ENCODE measurements at regions not wholly inside any gene's neighbourhood (a gene's known extent, or its start where the extent isn't known, plus 50 kb on each side); places are given as distances from the start of the nearest gene placed in this dataset.

GRCh38 chr10:33809732-33810131 is 475.3 kb upstream of the NRP1 start:
- Histone ChIP-seq H3K4me3 (no peak overlapping the region), H3K36me3 (no peaks in the 10 kb centered on the region), H3K27me3 (no peaks in the 10 kb centered on the region), H3K4me1 (no peaks in the 10 kb centered on the region), H3K27ac (no peak overlapping the region), H3K9me3 (no peaks in the 10 kb centered on the region)
- no peak for DNase-seq
- TF ChIP-seq POLR2A (IDR thresholded peaks at IDR 0.05) (no peak), EP300 (IDR thresholded peaks at IDR 0.05; ENCODE audit: low read depth) (no peak)
- WGBS, 2 donors (ENCODE audit: low coverage in 1 of 2): 89 to 100% methylated on average over 3 of the region's 3 CpGs
- intact Hi-C loops (cut with DNase I; ENCODE audit: low total_unique reads): no loop called here
- in situ Hi-C loops (cut with MboI; ENCODE audit: low pct_ligation_motif_present in 1 of 4, low pct_unique_long_range_greater_than_20kb in 1 of 4, low sequenced_read_pairs in 3 of 4): no loop called here

- WGBS, 2 donors (ENCODE audit: low coverage in 1 of 2): 82 to 84% methylated on average over 3 to 9 of the region's 9 CpGs
- no peak for TF ChIP-seq POLR2AphosphoS5 (IDR thresholded peaks at IDR 0.05)
- no peak for TF ChIP-seq POLR2A (IDR thresholded peaks at IDR 0.05)
- no peak for TF ChIP-seq CTCF (IDR thresholded peaks at IDR 0.05)
- no peak for TF ChIP-seq EP300 (IDR thresholded peaks at IDR 0.05; ENCODE audit: low read depth)
- intact Hi-C loops (cut with DNase I; ENCODE audit: low total_unique reads): no loop called here
- H3K9me3 ChIP-seq: no peaks in the 10 kb centered on the region
- no peak overlapping the region for H3K27ac ChIP-seq
- no peak for DNase-seq
- in situ Hi-C loops (cut with MboI; ENCODE audit: low pct_ligation_motif_present in 1 of 4, low pct_unique_long_range_greater_than_20kb in 1 of 4, low sequenced_read_pairs in 3 of 4): no loop called here
- H3K36me3 ChIP-seq: no peaks in the 10 kb centered on the region
- H3K4me3 ChIP-seq: no peak overlapping the region
- H3K4me1 ChIP-seq: no peaks in the 10 kb centered on the region
- no peaks in the 10 kb centered on the region for H3K27me3 ChIP-seq
Measured at GRCh38 chr10:33808475-33808874, 474.0 kb upstream of the NRP1 start.

- DNase-seq: no peak
- H3K4me1 ChIP-seq: no peaks in the 10 kb centered on the region
- no peak overlapping the region for H3K27ac ChIP-seq
- H3K27me3 ChIP-seq: no peaks in the 10 kb centered on the region
- no peaks in the 10 kb centered on the region for H3K36me3 ChIP-seq
- in situ Hi-C loops (cut with MboI; ENCODE audit: low pct_ligation_motif_present in 1 of 4, low pct_unique_long_range_greater_than_20kb in 1 of 4, low sequenced_read_pairs in 3 of 4) (no loop called here), intact Hi-C loops (cut with DNase I; ENCODE audit: low total_unique reads) (no loop called here)
- no peak overlapping the region for H3K4me3 ChIP-seq
- H3K9me3 ChIP-seq: no peaks in the 10 kb centered on the region
- WGBS, 2 donors (ENCODE audit: low coverage in 1 of 2): 85 to 94% methylated on average over 3 to 11 of the region's 11 CpGs
- TF ChIP-seq POLR2AphosphoS5 (IDR thresholded peaks at IDR 0.05): no peak
- TF ChIP-seq EP300 (IDR thresholded peaks at IDR 0.05; ENCODE audit: low read depth): no peak
- TF ChIP-seq CTCF (IDR thresholded peaks at IDR 0.05): no peak
- TF ChIP-seq POLR2A (IDR thresholded peaks at IDR 0.05): no peak
Measured at GRCh38 chr10:33807531-33808359, 473.3 kb upstream of the NRP1 start.

- in situ Hi-C loops (cut with MboI; ENCODE audit: low pct_ligation_motif_present in 1 of 4, low pct_unique_long_range_greater_than_20kb in 1 of 4, low sequenced_read_pairs in 3 of 4): no loop called here
- Histone ChIP-seq H3K27me3 (no peaks in the 10 kb centered on the region), H3K9me3 (no peaks in the 10 kb centered on the region), H3K36me3 (no peaks in the 10 kb centered on the region), H3K4me1 (no peaks in the 10 kb centered on the region), H3K27ac (no peak overlapping the region), H3K4me3 (no peak overlapping the region)
- intact Hi-C loops (cut with DNase I; ENCODE audit: low total_unique reads): no loop called here
- no peak for DNase-seq
- TF ChIP-seq POLR2A (IDR thresholded peaks at IDR 0.05) (no peak), CTCF (IDR thresholded peaks at IDR 0.05) (no peak), EP300 (IDR thresholded peaks at IDR 0.05; ENCODE audit: low read depth) (no peak), POLR2AphosphoS5 (IDR thresholded peaks at IDR 0.05) (no peak)
- 62 to 84% methylated on average over 2 of the region's 2 CpGs for WGBS, 2 donors (ENCODE audit: low coverage in 1 of 2)
Measured at GRCh38 chr10:33805831-33806230, 471.4 kb upstream of the NRP1 start.
